ENCODE measurements at regions not wholly inside any gene's neighbourhood (a gene's known extent, or its start where the extent isn't known, plus 50 kb on each side); places are given as distances from the start of the nearest gene placed in this dataset.

DNA sequence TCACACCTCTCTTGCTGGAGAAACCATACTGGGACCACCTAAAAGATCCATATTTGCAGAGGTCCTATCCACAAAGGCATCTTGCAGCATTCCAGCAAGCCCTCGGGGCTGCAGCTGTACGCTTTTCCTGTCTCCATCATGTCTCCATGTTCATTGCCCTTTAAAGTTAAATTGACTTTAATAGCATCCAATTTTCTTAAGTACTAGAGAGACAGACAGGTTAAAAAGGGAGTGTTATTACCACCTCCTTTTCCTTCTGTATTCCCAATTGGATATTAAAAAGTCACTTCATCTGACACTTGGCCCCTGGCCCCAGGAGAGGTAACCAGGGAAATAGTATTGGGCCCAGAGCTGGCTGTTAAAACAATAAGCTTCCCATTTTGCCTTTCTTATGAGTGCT lies 178.6 kb downstream of the UNC5CL start:
- Histone ChIP-seq H3K4me1 (ENCODE audit: control insufficient read depth, low read length) (no peaks in the 10 kb centered on the region), H3K79me2 (ENCODE audit: control insufficient read depth, low read length) (no peaks in the 10 kb centered on the region), H3K9me2 (replicated peaks; ENCODE audit: control insufficient read depth, low read length) (no peaks in the 10 kb centered on the region), H3F3A (ENCODE audit: control insufficient read depth, insufficient read depth) (no peaks in the 10 kb centered on the region), H3K36me3 (ENCODE audit: control insufficient read depth, low read length) (no peaks in the 10 kb centered on the region), H3K9me3 (ENCODE audit: control insufficient read depth, insufficient read depth, low read length) (no peaks in the 10 kb centered on the region), H3K27me3 (ENCODE audit: control insufficient read depth, low read length) (no peaks in the 10 kb centered on the region), H3K27ac (ENCODE audit: low read depth, low read length) (no peak overlapping the region), H4K20me1 (ENCODE audit: control insufficient read depth, insufficient read depth, low read depth, low read length) (no peaks in the 10 kb centered on the region), H3K4me3 (ENCODE audit: low read length) (no peak overlapping the region), H3K4me2 (ENCODE audit: low read length) (no peak overlapping the region)
- TF ChIP-seq, protein P1, sequence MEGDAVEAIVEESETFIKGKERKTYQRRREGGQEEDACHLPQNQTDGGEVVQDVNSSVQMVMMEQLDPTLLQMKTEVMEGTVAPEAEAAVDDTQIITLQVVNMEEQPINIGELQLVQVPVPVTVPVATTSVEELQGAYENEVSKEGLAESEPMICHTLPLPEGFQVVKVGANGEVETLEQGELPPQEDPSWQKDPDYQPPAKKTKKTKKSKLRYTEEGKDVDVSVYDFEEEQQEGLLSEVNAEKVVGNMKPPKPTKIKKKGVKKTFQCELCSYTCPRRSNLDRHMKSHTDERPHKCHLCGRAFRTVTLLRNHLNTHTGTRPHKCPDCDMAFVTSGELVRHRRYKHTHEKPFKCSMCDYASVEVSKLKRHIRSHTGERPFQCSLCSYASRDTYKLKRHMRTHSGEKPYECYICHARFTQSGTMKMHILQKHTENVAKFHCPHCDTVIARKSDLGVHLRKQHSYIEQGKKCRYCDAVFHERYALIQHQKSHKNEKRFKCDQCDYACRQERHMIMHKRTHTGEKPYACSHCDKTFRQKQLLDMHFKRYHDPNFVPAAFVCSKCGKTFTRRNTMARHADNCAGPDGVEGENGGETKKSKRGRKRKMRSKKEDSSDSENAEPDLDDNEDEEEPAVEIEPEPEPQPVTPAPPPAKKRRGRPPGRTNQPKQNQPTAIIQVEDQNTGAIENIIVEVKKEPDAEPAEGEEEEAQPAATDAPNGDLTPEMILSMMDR (IDR thresholded peaks at IDR 0.05; ENCODE audit: low read depth, low read length, poor library complexity, severe bottlenecking) = no peak
- TF ChIP-seq EZH2phosphoT487 (IDR thresholded peaks at IDR 0.05; ENCODE audit: borderline replicate concordance, low read length) = no peak

DNA sequence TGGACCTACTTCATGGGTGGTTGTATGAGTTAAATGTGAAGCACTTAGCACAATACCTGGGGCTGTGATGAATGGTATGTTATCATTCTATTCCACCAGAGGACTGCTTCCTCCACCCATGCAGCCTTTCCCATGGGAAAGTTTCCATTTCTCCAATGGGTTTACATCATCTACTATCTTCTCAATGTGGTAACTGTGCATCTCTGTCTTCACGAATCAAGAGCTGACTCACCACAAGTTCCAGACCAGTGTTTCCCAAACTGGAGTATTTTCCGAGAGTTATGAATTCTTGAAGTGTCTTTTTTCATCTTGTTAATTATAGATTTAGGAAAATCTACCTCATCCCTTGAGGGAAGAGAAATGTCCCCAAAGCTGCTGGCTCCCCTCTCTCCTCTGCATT lies 182.8 kb downstream of the UNC5CL start:
- no peak overlapping the region for H3K4me2 ChIP-seq (ENCODE audit: low read length)
- no peaks in the 10 kb centered on the region for H3K9me2 ChIP-seq (replicated peaks; ENCODE audit: control insufficient read depth, low read length)
- no peaks in the 10 kb centered on the region for H3K79me2 ChIP-seq (ENCODE audit: control insufficient read depth, low read length)
- H3K27me3 ChIP-seq (ENCODE audit: control insufficient read depth, low read length) = no peaks in the 10 kb centered on the region
- H3K4me1 ChIP-seq (ENCODE audit: control insufficient read depth, low read length) = peaks cover 5% of the 10 kb centered on the region
- no peaks in the 10 kb centered on the region for H3F3A ChIP-seq (ENCODE audit: control insufficient read depth, insufficient read depth)
- H3K9me3 ChIP-seq (ENCODE audit: control insufficient read depth, insufficient read depth, low read length) = no peaks in the 10 kb centered on the region
- H3K36me3 ChIP-seq (ENCODE audit: control insufficient read depth, low read length) = no peaks in the 10 kb centered on the region
- H4K20me1 ChIP-seq (ENCODE audit: control insufficient read depth, insufficient read depth, low read depth, low read length) = no peaks in the 10 kb centered on the region
- no peak overlapping the region for H3K4me3 ChIP-seq (ENCODE audit: low read length)
- TF ChIP-seq, protein P1 (IDR thresholded peaks at IDR 0.05; ENCODE audit: low read depth, low read length, poor library complexity, severe bottlenecking) = no peak
- TF ChIP-seq EZH2phosphoT487 (IDR thresholded peaks at IDR 0.05; ENCODE audit: borderline replicate concordance, low read length) = no peak
- H3K27ac ChIP-seq (ENCODE audit: low read depth, low read length) = no peak overlapping the region

DNA sequence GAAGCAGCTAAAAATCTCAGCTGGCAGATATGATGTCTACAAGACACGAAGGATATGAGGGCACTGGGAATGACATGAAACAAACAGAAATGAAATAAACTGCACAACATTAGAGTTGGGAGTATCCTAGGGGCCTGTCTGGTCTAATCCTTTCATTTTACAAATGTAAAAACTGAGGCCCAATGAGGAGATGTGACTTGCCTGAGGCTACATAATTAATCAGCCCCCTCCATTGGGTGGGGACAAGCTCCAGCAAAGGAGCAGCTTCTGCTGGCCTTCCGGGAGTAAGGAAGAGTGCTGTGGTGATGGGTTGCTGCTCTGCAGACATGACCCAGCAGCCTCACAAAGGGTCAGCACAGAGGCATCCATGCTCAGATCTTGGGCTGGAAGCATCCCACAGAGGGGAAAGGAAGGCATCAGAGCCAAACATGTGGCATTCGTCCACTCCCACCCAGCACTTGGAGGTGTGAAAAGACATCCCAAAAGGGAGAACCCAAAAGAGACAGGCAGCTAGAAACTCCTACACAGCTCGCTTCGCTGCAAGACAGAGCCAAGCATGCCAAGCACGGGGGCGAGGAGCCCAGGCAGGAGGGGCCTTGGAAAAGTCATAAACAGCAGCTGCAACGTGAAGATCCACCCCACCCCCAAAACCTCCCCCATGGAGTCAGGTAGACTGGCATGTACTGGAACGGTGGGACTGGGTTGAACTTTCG lies 183.7 kb downstream of the UNC5CL start:
- no peaks in the 10 kb centered on the region for H3K9me3 ChIP-seq (ENCODE audit: control insufficient read depth, insufficient read depth, low read length)
- no peaks in the 10 kb centered on the region for H4K20me1 ChIP-seq (ENCODE audit: control insufficient read depth, insufficient read depth, low read depth, low read length)
- H3K36me3 ChIP-seq (ENCODE audit: control insufficient read depth, low read length) = no peaks in the 10 kb centered on the region
- TF ChIP-seq, protein P1 (IDR thresholded peaks at IDR 0.05; ENCODE audit: low read depth, low read length, poor library complexity, severe bottlenecking) = no peak
- TF ChIP-seq EZH2phosphoT487 (IDR thresholded peaks at IDR 0.05; ENCODE audit: borderline replicate concordance, low read length) = no peak
- H3K27ac ChIP-seq (ENCODE audit: low read depth, low read length) = no peak overlapping the region
- H3F3A ChIP-seq (ENCODE audit: control insufficient read depth, insufficient read depth) = no peaks in the 10 kb centered on the region
- H3K9me2 ChIP-seq (replicated peaks; ENCODE audit: control insufficient read depth, low read length) = no peaks in the 10 kb centered on the region
- H3K4me3 ChIP-seq (ENCODE audit: low read length) = no peak overlapping the region
- no peaks in the 10 kb centered on the region for H3K79me2 ChIP-seq (ENCODE audit: control insufficient read depth, low read length)
- H3K27me3 ChIP-seq (ENCODE audit: control insufficient read depth, low read length) = no peaks in the 10 kb centered on the region
- H3K4me2 ChIP-seq (ENCODE audit: low read length) = no peak overlapping the region
- peaks cover 5% of the 10 kb centered on the region for H3K4me1 ChIP-seq (ENCODE audit: control insufficient read depth, low read length)

All from DOHH2 (cell line).